ENCODE measurements at regions not wholly inside any gene's neighbourhood (a gene's known extent, or its start where the extent isn't known, plus 50 kb on each side); places are given as distances from the start of the nearest gene placed in this dataset.

- Histone ChIP-seq H3K4me3 (no peak overlapping the region), H3K36me3 (no peaks in the 10 kb centered on the region), H3K27me3 (ENCODE audit: low read depth) (no peaks in the 10 kb centered on the region), H3K9me3 (replicated peaks) (peaks cover 18% of the 10 kb centered on the region), H3K27ac (replicated peaks) (no peak overlapping the region), H3K4me1 (peaks cover 4% of the 10 kb centered on the region)
- intact Hi-C loops (cut with micrococcal nuclease) = no loop called here
- DNase-seq = no peak
- TF ChIP-seq CTCF (IDR thresholded peaks at IDR 0.05; ENCODE audit: borderline replicate concordance) = no peak
Observed at GRCh38 chr6:165760803-165761185, 97.8 kb upstream of the PDE10A start.

GRCh38 chr6:165760126-165760802, 97.2 kb upstream of the PDE10A start:
- DNase-seq = no peak
- Histone ChIP-seq H3K36me3 (no peaks in the 10 kb centered on the region), H3K9me3 (replicated peaks) (peaks cover 18% of the 10 kb centered on the region), H3K4me1 (no peaks in the 10 kb centered on the region), H3K27me3 (ENCODE audit: low read depth) (no peaks in the 10 kb centered on the region), H3K27ac (replicated peaks) (no peak overlapping the region), H3K4me3 (no peak overlapping the region)
- TF ChIP-seq CTCF (IDR thresholded peaks at IDR 0.05; ENCODE audit: borderline replicate concordance) = no peak
- intact Hi-C loops (cut with micrococcal nuclease) = no loop called here

- Histone ChIP-seq H3K36me3 (no peaks in the 10 kb centered on the region), H3K27ac (replicated peaks) (no peak overlapping the region), H3K4me1 (no peaks in the 10 kb centered on the region), H3K4me3 (no peak overlapping the region), H3K9me3 (replicated peaks) (peaks cover 18% of the 10 kb centered on the region), H3K27me3 (ENCODE audit: low read depth) (no peaks in the 10 kb centered on the region)
- TF ChIP-seq CTCF (IDR thresholded peaks at IDR 0.05; ENCODE audit: borderline replicate concordance) = no peak
- intact Hi-C loops (cut with micrococcal nuclease) = no loop called here
- DNase-seq = no peak
Observed at GRCh38 chr6:165758441-165758840, 95.4 kb upstream of the PDE10A start.

GRCh38 chr6:165755583-165755982, 92.5 kb upstream of the PDE10A start:
- intact Hi-C loops (cut with micrococcal nuclease) = no loop called here
- Histone ChIP-seq H3K9me3 (replicated peaks) (no peaks in the 10 kb centered on the region), H3K36me3 (no peaks in the 10 kb centered on the region), H3K27me3 (ENCODE audit: low read depth) (no peaks in the 10 kb centered on the region), H3K4me3 (no peak overlapping the region), H3K4me1 (no peaks in the 10 kb centered on the region), H3K27ac (replicated peaks) (no peak overlapping the region)
- no peak for TF ChIP-seq CTCF (IDR thresholded peaks at IDR 0.05; ENCODE audit: borderline replicate concordance)
- no peak for DNase-seq

GRCh38 chr6:165753506-165753905, 90.5 kb upstream of the PDE10A start:
- intact Hi-C loops (cut with micrococcal nuclease) = no loop called here
- no peaks in the 10 kb centered on the region for H3K36me3 ChIP-seq
- H3K4me1 ChIP-seq = no peaks in the 10 kb centered on the region
- H3K4me3 ChIP-seq = no peak overlapping the region
- no peak for DNase-seq
- no peak overlapping the region for H3K27ac ChIP-seq (replicated peaks)
- no peaks in the 10 kb centered on the region for H3K27me3 ChIP-seq (ENCODE audit: low read depth)
- no peaks in the 10 kb centered on the region for H3K9me3 ChIP-seq (replicated peaks)
- TF ChIP-seq CTCF (IDR thresholded peaks at IDR 0.05; ENCODE audit: borderline replicate concordance) = no peak

Data from left ventricle myocardium inferior (tissue), 1 donor.